Gastroesophageal sphincter (tissue), 4 donors: ENCODE measurements at regions not wholly inside any gene's neighbourhood (a gene's known extent, or its start where the extent isn't known, plus 50 kb on each side); places are given as distances from the start of the nearest gene placed in this dataset.

Source experiments
- ATAC-seq: fragments of 150-250 bp; one replicate; pipeline ENCODE4 v1.9.1; 2016; ENCODE audit warnings: mild to moderate bottlenecking, moderate library complexity
- H3K27ac ChIP-seq, 4 donors: fragments of 200-600 bp; sonication (generic) in 3 of 4; 1 replicate in 3 of 4; 2 replicates in 1 of 4; pipeline ENCODE4 v1.5.1; 2016 to 2019
- H3K27me3 ChIP-seq: fragments of 200-600 bp; sonication (generic); one replicate; pipeline ENCODE4 v1.5.1; 2019
- H3K36me3 ChIP-seq, 2 donors: fragments of 200-600 bp; sonication (generic); one replicate each; pipeline ENCODE4 v1.5.1; 2019; ENCODE audit warnings: control low read depth in 1 of 2
- H3K4me1 ChIP-seq, 3 donors: fragments of 200-600 bp; sonication (generic); 1 replicate in 2 of 3; 2 replicates in 1 of 3; pipeline ENCODE4 v1.5.1; 2016 to 2019; ENCODE audit warnings: control low read depth in 2 of 3
- H3K4me3 ChIP-seq, 2 donors: fragments of 200-600 bp; sonication (generic); one replicate each; pipeline ENCODE4 v1.5.1; 2019; ENCODE audit warnings: mild to moderate bottlenecking in 1 of 2, moderate library complexity in 1 of 2
- H3K9me3 ChIP-seq, 3 donors: fragments of 200-600 bp; sonication (generic); one replicate each; pipeline ENCODE4 v1.5.1; 2017 to 2019; ENCODE audit warnings: control low read depth in 2 of 3
- CTCF ChIP-seq, 4 experiments: fragments of 200-600 bp in 2 of 4; fragments of 450-650 bp in 2 of 4; sonication (generic) in 1 of 4; IDR thresholded peaks; one replicate each; pipeline ENCODE4 v1.5.1; 2017 to 2019; ENCODE audit warnings: antibody characterized with exemption in 4 of 4, mild to moderate bottlenecking in 2 of 4, moderate library complexity in 2 of 4
- EP300 ChIP-seq: sonication (generic); formaldehyde crosslinking; IDR thresholded peaks from one replicate; pipeline ENCODE4 v1.6.1; 2017; ENCODE audit warnings: antibody characterized with exemption, mild to moderate bottlenecking
- POLR2A ChIP-seq, 2 donors: fragments of 450-650 bp; IDR thresholded peaks; one replicate each; pipeline ENCODE4 v1.6.1; 2017; ENCODE audit warnings: antibody characterized with exemption in 2 of 2, mild to moderate bottlenecking in 2 of 2, moderate library complexity in 1 of 2
- POLR2AphosphoS5 ChIP-seq: sonication (generic); formaldehyde crosslinking; IDR thresholded peaks from one replicate; pipeline ENCODE4 v1.6.1; 2017; ENCODE audit warnings: antibody characterized with exemption
- WGBS, 2 donors: methylation state at CpG; one replicate each; pipeline ENCODE4 v1.1.5; 2018; ENCODE audit warnings: low coverage in 1 of 2; 5-methylcytosine and 5-hydroxymethylcytosine counted together

- 90% methylated on average over 1 of the region's 1 CpG; no CpG with 5 or more reads in 1 of the 2 donors for WGBS, 2 donors
- Histone ChIP-seq H3K36me3 (no peaks in the 10 kb centered on the region), H3K27ac (no peak overlapping the region), H3K4me3 (no peak overlapping the region), H3K9me3 (no peaks in the 10 kb centered on the region), H3K27me3 (no peaks in the 10 kb centered on the region), H3K4me1 (peaks cover 2 to 33% (median 2%) of the 10 kb centered on the region in 3 donors)
- no peak for ATAC-seq
- no peak for TF ChIP-seq CTCF (IDR thresholded peaks at IDR 0.05)
- no peak for TF ChIP-seq POLR2A (IDR thresholded peaks at IDR 0.05)
- no peak for TF ChIP-seq EP300
- TF ChIP-seq POLR2AphosphoS5, result no peak
Measured at GRCh38 chr7:114156178-114156577, 237.4 kb upstream of the PPP1R3A start.

GRCh38 chr7:114155116-114156110 is 236.6 kb upstream of the PPP1R3A start:
- Histone ChIP-seq H3K27me3 (no peaks in the 10 kb centered on the region), H3K4me3 (no peak overlapping the region), H3K36me3 (no peaks in the 10 kb centered on the region), H3K27ac (no peak overlapping the region), H3K4me1 (peaks cover 2 to 41% (median 2%) of the 10 kb centered on the region in 3 donors), H3K9me3 (no peaks in the 10 kb centered on the region)
- TF ChIP-seq POLR2AphosphoS5 (no peak), EP300 (no peak), POLR2A (IDR thresholded peaks at IDR 0.05) (no peak), CTCF (IDR thresholded peaks at IDR 0.05) (no peak)
- no peak for ATAC-seq
- 69 to 73% methylated on average over 7 to 8 of the region's 9 CpGs for WGBS, 2 donors

- Histone ChIP-seq H3K36me3 (no peaks in the 10 kb centered on the region), H3K4me3 (no peak overlapping the region), H3K27ac (no peak overlapping the region), H3K27me3 (no peaks in the 10 kb centered on the region), H3K4me1 (peaks cover 2 to 49% (median 2%) of the 10 kb centered on the region in 3 donors), H3K9me3 (no peaks in the 10 kb centered on the region)
- ATAC-seq, result no peak
- no peak for TF ChIP-seq CTCF (IDR thresholded peaks at IDR 0.05)
- TF ChIP-seq POLR2A (IDR thresholded peaks at IDR 0.05), result no peak
- TF ChIP-seq POLR2AphosphoS5, result no peak
- TF ChIP-seq EP300, result no peak
Measured at GRCh38 chr7:114153700-114154099, 234.9 kb upstream of the PPP1R3A start.

GRCh38 chr7:114152314-114152938 is 233.6 kb upstream of the PPP1R3A start:
- peaks cover 0 to 53% (median 2%) of the 10 kb centered on the region in 3 donors for H3K4me1 ChIP-seq
- WGBS, 2 donors, result 81 to 86% methylated on average over 1 to 2 of the region's 5 CpGs
- no peak overlapping the region for H3K4me3 ChIP-seq
- no peaks in the 10 kb centered on the region for H3K9me3 ChIP-seq
- TF ChIP-seq EP300 (no peak), POLR2A (IDR thresholded peaks at IDR 0.05) (no peak), CTCF (IDR thresholded peaks at IDR 0.05) (no peak), POLR2AphosphoS5 (no peak)
- no peaks in the 10 kb centered on the region for H3K36me3 ChIP-seq
- no peak overlapping the region for H3K27ac ChIP-seq
- H3K27me3 ChIP-seq, result no peaks in the 10 kb centered on the region
- ATAC-seq, result no peak
